HEK293 (cell line): ENCODE measurements at regions not wholly inside any gene's neighbourhood (a gene's known extent, or its start where the extent isn't known, plus 50 kb on each side); places are given as distances from the start of the nearest gene placed in this dataset.
"Not testable (repeated sequence)": the region's sequence is repeated elsewhere in the genome, so short reads cannot be mapped to it uniquely, and the experiment has no call there.

Source experiments
- CTCF ChIA-PET: fragments of 350-600 bp; formaldehyde crosslinking; extraction: SDS; loops from one replicate; lab custom pipeline; 2021; ENCODE audit warnings: antibody characterized with exemption; lab: Yijun Ruan, JAX
- POLR2A ChIA-PET: fragments of 300-600 bp; formaldehyde crosslinking; extraction: SDS; loops from one replicate; lab custom pipeline; 2020; ENCODE audit warnings: antibody characterized with exemption, inconsistent platforms; lab: Yijun Ruan, JAX
- H3K27ac ChIP-seq: fragments of 200-500 bp; sonication (Bioruptor generic); 2 replicates; pipeline ENCODE4 v1.5.1; 2014; ENCODE audit warnings: low read depth, low read length, control low read depth, inconsistent platforms; ENCODE audit errors: extremely low read depth
- H3K36me3 ChIP-seq, 2 experiments: fragments of 200-500 bp in 1 of 2; sonication (Bioruptor generic) in 1 of 2; 1 replicate in 1 of 2; 2 replicates in 1 of 2; pipeline ENCODE4 v1.5.1; 2014 to 2017; ENCODE audit warnings: inconsistent platforms in 2 of 2, low read length in 2 of 2; ENCODE audit not compliant: control insufficient read depth in 2 of 2, insufficient read depth in 1 of 2
- H3K4me1 ChIP-seq: fragments of 200-500 bp; sonication (Bioruptor generic); 2 replicates; pipeline ENCODE4 v1.5.1; 2014; ENCODE audit warnings: mild to moderate bottlenecking, low read length, inconsistent platforms; ENCODE audit not compliant: control insufficient read depth, insufficient read depth
- H3K4me3 ChIP-seq: 2 replicates; pipeline ENCODE4 v1.5.1; 2011; ENCODE audit warnings: low read depth, mild to moderate bottlenecking, control low read depth, low read length, moderate library complexity
- H3K9me3 ChIP-seq: fragments of 200-500 bp; sonication (Bioruptor generic); 2 replicates; pipeline ENCODE4 v1.5.1; 2014; ENCODE audit warnings: low read depth, low read length, inconsistent platforms; ENCODE audit not compliant: control insufficient read depth, insufficient read depth
- GFI1B ChIP-seq: fragments of 450-650 bp; formaldehyde crosslinking; IDR thresholded peaks from 2 replicates; pipeline ENCODE4 v1.5.1; 2016; ENCODE audit warnings: missing biosample characterization, missing genetic modification characterization
- GLI2 ChIP-seq: fragments of 450-650 bp; formaldehyde crosslinking; IDR thresholded peaks from 2 replicates; pipeline ENCODE4; 2017; ENCODE audit warnings: missing biosample characterization, missing genetic modification characterization, low read depth, borderline replicate concordance
- HOXC10 ChIP-seq: sonication (generic); formaldehyde crosslinking; IDR thresholded peaks from 2 replicates; pipeline ENCODE4 v1.8.1; 2023; ENCODE audit warnings: mild to moderate bottlenecking, missing genetic modification reagents
- PRDM1 ChIP-seq: fragments of 450-650 bp; formaldehyde crosslinking; IDR thresholded peaks from 2 replicates; pipeline ENCODE4; 2016; ENCODE audit warnings: missing biosample characterization, missing genetic modification characterization
- SP7 ChIP-seq: fragments of 450-650 bp; formaldehyde crosslinking; IDR thresholded peaks from 2 replicates; pipeline ENCODE4 v1.5.1; 2016; ENCODE audit warnings: missing biosample characterization, missing genetic modification characterization
- TRIM28 ChIP-seq: IDR thresholded peaks from 2 replicates; pipeline ENCODE4 v1.6.1; 2011; ENCODE audit warnings: low read length, control low read depth, borderline replicate concordance
- ZIC2 ChIP-seq: fragments of 450-650 bp; formaldehyde crosslinking; IDR thresholded peaks from 2 replicates; pipeline ENCODE4 v1.5.1; 2016; ENCODE audit warnings: missing biosample characterization, missing genetic modification characterization
- ZNF121 ChIP-seq: fragments of 450-650 bp; formaldehyde crosslinking; IDR thresholded peaks from 2 replicates; pipeline ENCODE4 v1.5.1; 2016; ENCODE audit warnings: missing biosample characterization, missing genetic modification characterization
- ZNF223 ChIP-seq: fragments of 450-650 bp; formaldehyde crosslinking; IDR thresholded peaks from 2 replicates; pipeline ENCODE4 v1.5.1; 2016; ENCODE audit warnings: missing biosample characterization, missing genetic modification characterization
- ZNF274 ChIP-seq, 2 experiments: fragments of 200-500 bp in 1 of 2; fragments of 450-650 bp in 1 of 2; sonication (Bioruptor generic) in 1 of 2; formaldehyde crosslinking in 1 of 2; IDR thresholded peaks; 2 replicates each; pipeline versions ENCODE4 v1.5.1 to v1.6.1; 2014 to 2016; ENCODE audit warnings: borderline replicate concordance in 1 of 2, inconsistent platforms in 1 of 2, low read length in 1 of 2, missing biosample characterization in 1 of 2, missing genetic modification characterization in 1 of 2
- ZNF311 ChIP-seq: fragments of 450-650 bp; formaldehyde crosslinking; IDR thresholded peaks from 2 replicates; pipeline ENCODE4 v1.5.1; 2017; ENCODE audit warnings: missing biosample characterization, missing genetic modification characterization, borderline replicate concordance
- ZNF404 ChIP-seq: fragments of 450-650 bp; formaldehyde crosslinking; IDR thresholded peaks from 2 replicates; pipeline ENCODE4 v1.5.1; 2017; ENCODE audit warnings: missing biosample characterization, missing genetic modification characterization
- ZNF510 ChIP-seq: fragments of 450-650 bp; formaldehyde crosslinking; IDR thresholded peaks from 2 replicates; pipeline ENCODE4 v1.5.1; 2018; ENCODE audit warnings: mild to moderate bottlenecking, missing genetic modification characterization, missing biosample characterization; ENCODE audit not compliant: insufficient replicate concordance
- ZNF514 ChIP-seq: fragments of 450-650 bp; formaldehyde crosslinking; IDR thresholded peaks from 2 replicates; pipeline ENCODE4 v1.5.1; 2016; ENCODE audit warnings: missing biosample characterization, missing genetic modification characterization
- ZNF571 ChIP-seq: fragments of 450-650 bp; formaldehyde crosslinking; IDR thresholded peaks from 2 replicates; pipeline ENCODE4 v1.5.0; 2017; ENCODE audit warnings: missing biosample characterization, missing genetic modification characterization
- ZNF658 ChIP-seq: fragments of 450-650 bp; formaldehyde crosslinking; IDR thresholded peaks from 2 replicates; pipeline ENCODE4; 2016; ENCODE audit warnings: missing biosample characterization, missing genetic modification characterization
- ZNF664 ChIP-seq: fragments of 450-650 bp; formaldehyde crosslinking; IDR thresholded peaks from 2 replicates; pipeline ENCODE4 v1.5.1; 2016; ENCODE audit warnings: missing biosample characterization, missing genetic modification characterization
- TF ChIP-seq, protein P1 (sequence below): fragments of 450-650 bp; formaldehyde crosslinking; IDR thresholded peaks from 2 replicates; pipeline ENCODE4 v1.5.1; 2016; ENCODE audit warnings: missing biosample characterization, missing genetic modification characterization, low read depth
- TF ChIP-seq, protein P2 (sequence below): IDR thresholded peaks from 2 replicates; pipeline ENCODE4 v1.6.1; 2011; ENCODE audit warnings: mild to moderate bottlenecking, low read depth, low read length, borderline replicate concordance
- TF ChIP-seq, protein P3 (sequence below): fragments of 450-650 bp; formaldehyde crosslinking; IDR thresholded peaks from 2 replicates; pipeline ENCODE4 v1.5.1; 2017; ENCODE audit warnings: missing biosample characterization, missing genetic modification characterization
- TF ChIP-seq, protein P4 (sequence below): fragments of 450-650 bp; formaldehyde crosslinking; IDR thresholded peaks from 2 replicates; pipeline ENCODE4 v1.5.1; 2016; ENCODE audit warnings: missing biosample characterization, missing genetic modification characterization
- TF ChIP-seq, protein P5 (sequence below): fragments of 450-650 bp; formaldehyde crosslinking; IDR thresholded peaks from 2 replicates; pipeline ENCODE4 v1.5.1; 2016; ENCODE audit warnings: missing biosample characterization, missing genetic modification characterization

DNA sequence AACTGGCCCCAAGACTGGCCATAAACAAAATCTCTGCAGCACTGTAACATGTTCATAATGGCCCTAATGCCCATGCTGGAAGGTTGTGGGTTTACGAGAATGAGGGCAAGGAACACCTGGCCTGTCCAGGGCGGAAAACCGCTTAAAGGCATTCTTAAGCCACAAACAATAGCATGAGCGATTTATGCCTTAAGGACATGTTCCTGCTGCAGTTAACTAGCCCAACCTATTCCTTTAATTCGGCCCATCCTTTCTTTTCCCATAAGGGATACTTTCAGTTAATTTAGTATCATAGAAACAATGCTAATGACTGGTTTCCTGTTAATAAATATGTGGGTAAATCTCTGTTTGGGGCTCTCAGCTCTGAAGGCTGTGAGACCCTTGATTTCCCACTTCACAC lies 95.7 kb upstream of the PRKD1 start:
- POLR2A ChIA-PET: not testable (repeated sequence)
- CTCF ChIA-PET: interaction anchor here (0.7 kb wide), 1 partner anchor 22 kb away, joined by 3 read pairs; no protein-coding TSS in a partner anchor

DNA sequence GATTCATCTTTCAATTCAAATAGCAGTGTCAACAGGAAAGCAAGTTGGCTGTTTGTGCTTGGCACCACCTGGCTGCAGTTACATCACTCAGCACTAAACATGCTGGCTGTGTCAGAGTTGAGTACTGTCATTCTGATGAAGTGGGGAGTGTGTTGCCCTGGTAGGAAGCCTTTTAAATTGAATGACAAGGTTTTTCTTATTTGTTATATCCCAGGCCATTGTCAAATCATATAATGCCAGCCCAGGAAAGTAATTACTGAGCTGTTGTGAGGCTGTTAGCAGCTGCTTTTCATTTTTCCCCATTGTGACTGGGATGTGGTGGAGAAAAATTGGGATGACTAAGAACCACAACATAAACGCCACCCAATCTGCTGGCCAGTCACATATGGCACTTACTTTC lies 106.5 kb upstream of the PRKD1 start:
- CTCF ChIA-PET: no interaction called here

More for the DNA sequence above, 95.7 kb upstream of the PRKD1 start:
- not testable (repeated sequence) for H3K27ac ChIP-seq, H3K4me3 ChIP-seq, H3K36me3 ChIP-seq, H3K4me1 ChIP-seq, H3K9me3 ChIP-seq
- TF ChIP-seq TRIM28: peak; percentile 23; the same call in 1 of the 2 replicates

DNA sequence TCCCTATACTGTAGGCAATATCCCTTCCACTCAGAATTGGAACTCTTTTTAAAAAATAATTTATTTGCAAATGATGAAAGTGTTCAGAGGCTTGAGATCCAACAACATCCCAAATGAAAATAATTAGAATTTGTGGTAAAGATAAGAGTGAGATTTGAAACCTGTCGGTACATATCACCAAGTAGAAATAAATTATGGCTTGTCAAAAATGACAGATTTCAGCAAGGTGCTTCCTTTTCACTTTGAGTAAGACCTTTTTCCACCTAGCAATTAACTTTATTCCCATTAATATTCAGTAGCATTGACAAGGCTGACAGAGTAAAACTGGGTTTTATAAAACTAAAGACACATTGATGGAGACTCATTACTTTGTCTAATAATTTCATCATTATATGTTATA lies 107.7 kb upstream of the PRKD1 start:
- no peak overlapping the region for H3K27ac ChIP-seq
- POLR2A ChIA-PET: no interaction called here
- TF ChIP-seq ZNF311 (tag by site-specific recombination) (no peak), GLI2 (tag by site-specific recombination) (no peak), ZNF514 (tag by site-specific recombination) (no peak), GFI1B (tag by site-specific recombination) (no peak), PRDM1 (tag by site-specific recombination) (no peak), ZNF664 (no peak), ZNF510 (tag by site-specific recombination) (no peak), HOXC10 (no peak), ZNF404 (tag by site-specific recombination) (no peak), ZIC2 (tag by site-specific recombination) (no peak), ZNF571 (tag by site-specific recombination) (no peak)
- TF ChIP-seq, protein P1, sequence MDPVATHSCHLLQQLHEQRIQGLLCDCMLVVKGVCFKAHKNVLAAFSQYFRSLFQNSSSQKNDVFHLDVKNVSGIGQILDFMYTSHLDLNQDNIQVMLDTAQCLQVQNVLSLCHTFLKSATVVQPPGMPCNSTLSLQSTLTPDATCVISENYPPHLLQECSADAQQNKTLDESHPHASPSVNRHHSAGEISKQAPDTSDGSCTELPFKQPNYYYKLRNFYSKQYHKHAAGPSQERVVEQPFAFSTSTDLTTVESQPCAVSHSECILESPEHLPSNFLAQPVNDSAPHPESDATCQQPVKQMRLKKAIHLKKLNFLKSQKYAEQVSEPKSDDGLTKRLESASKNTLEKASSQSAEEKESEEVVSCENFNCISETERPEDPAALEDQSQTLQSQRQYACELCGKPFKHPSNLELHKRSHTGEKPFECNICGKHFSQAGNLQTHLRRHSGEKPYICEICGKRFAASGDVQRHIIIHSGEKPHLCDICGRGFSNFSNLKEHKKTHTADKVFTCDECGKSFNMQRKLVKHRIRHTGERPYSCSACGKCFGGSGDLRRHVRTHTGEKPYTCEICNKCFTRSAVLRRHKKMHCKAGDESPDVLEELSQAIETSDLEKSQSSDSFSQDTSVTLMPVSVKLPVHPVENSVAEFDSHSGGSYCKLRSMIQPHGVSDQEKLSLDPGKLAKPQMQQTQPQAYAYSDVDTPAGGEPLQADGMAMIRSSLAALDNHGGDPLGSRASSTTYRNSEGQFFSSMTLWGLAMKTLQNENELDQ (tag by site-specific recombination): no peak
- TF ChIP-seq, protein P2, sequence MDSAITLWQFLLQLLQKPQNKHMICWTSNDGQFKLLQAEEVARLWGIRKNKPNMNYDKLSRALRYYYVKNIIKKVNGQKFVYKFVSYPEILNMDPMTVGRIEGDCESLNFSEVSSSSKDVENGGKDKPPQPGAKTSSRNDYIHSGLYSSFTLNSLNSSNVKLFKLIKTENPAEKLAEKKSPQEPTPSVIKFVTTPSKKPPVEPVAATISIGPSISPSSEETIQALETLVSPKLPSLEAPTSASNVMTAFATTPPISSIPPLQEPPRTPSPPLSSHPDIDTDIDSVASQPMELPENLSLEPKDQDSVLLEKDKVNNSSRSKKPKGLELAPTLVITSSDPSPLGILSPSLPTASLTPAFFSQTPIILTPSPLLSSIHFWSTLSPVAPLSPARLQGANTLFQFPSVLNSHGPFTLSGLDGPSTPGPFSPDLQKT: no peak
- TF ChIP-seq, protein P3, sequence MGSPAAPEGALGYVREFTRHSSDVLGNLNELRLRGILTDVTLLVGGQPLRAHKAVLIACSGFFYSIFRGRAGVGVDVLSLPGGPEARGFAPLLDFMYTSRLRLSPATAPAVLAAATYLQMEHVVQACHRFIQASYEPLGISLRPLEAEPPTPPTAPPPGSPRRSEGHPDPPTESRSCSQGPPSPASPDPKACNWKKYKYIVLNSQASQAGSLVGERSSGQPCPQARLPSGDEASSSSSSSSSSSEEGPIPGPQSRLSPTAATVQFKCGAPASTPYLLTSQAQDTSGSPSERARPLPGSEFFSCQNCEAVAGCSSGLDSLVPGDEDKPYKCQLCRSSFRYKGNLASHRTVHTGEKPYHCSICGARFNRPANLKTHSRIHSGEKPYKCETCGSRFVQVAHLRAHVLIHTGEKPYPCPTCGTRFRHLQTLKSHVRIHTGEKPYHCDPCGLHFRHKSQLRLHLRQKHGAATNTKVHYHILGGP (tag by site-specific recombination): no peak
- H3K4me1 ChIP-seq: no peaks in the 10 kb centered on the region
- no peaks in the 10 kb centered on the region for H3K36me3 ChIP-seq
- H3K4me3 ChIP-seq: no peak overlapping the region
- no peaks in the 10 kb centered on the region for H3K9me3 ChIP-seq
- CTCF ChIA-PET: no interaction called here

More for the DNA sequence above, 106.5 kb upstream of the PRKD1 start:
- Histone ChIP-seq H3K9me3 (no peaks in the 10 kb centered on the region), H3K27ac (no peak overlapping the region), H3K36me3 (no peaks in the 10 kb centered on the region), H3K4me1 (no peaks in the 10 kb centered on the region), H3K4me3 (no peak overlapping the region)
- POLR2A ChIA-PET: no interaction called here
- no peak for TF ChIP-seq SP7 (tag by site-specific recombination)
- TF ChIP-seq, protein P4, sequence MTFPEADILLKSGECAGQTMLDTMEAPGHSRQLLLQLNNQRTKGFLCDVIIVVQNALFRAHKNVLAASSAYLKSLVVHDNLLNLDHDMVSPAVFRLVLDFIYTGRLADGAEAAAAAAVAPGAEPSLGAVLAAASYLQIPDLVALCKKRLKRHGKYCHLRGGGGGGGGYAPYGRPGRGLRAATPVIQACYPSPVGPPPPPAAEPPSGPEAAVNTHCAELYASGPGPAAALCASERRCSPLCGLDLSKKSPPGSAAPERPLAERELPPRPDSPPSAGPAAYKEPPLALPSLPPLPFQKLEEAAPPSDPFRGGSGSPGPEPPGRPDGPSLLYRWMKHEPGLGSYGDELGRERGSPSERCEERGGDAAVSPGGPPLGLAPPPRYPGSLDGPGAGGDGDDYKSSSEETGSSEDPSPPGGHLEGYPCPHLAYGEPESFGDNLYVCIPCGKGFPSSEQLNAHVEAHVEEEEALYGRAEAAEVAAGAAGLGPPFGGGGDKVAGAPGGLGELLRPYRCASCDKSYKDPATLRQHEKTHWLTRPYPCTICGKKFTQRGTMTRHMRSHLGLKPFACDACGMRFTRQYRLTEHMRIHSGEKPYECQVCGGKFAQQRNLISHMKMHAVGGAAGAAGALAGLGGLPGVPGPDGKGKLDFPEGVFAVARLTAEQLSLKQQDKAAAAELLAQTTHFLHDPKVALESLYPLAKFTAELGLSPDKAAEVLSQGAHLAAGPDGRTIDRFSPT (tag by site-specific recombination): no peak
- TF ChIP-seq ZNF121: no peak
- no peak for TF ChIP-seq ZNF223 (tag by site-specific recombination)
- TF ChIP-seq, protein P5, sequence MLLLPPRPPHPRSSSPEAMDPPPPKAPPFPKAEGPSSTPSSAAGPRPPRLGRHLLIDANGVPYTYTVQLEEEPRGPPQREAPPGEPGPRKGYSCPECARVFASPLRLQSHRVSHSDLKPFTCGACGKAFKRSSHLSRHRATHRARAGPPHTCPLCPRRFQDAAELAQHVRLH (tag by site-specific recombination): no peak
- no peak for TF ChIP-seq ZNF274 (IDR thresholded peaks at IDR 0.05; ENCODE audit: low read length)
- no peak for TF ChIP-seq ZNF274 (tag by site-specific recombination; IDR thresholded peaks at IDR 0.05; ENCODE audit: borderline replicate concordance)
- TF ChIP-seq PRDM1 (tag by site-specific recombination): no peak
- no peak for TF ChIP-seq ZNF658 (tag by site-specific recombination)
